Upper lobe of left lung (tissue), 6 donors: ENCODE measurements at regions not wholly inside any gene's neighbourhood (a gene's known extent, or its start where the extent isn't known, plus 50 kb on each side); places are given as distances from the start of the nearest gene placed in this dataset.

Source experiments
- ATAC-seq, 2 donors: fragments of 200-7000 bp; cut with Tn5 transposase; one replicate each; pipeline ENCODE4 v1.9.1; 2022; ENCODE audit warnings: mild to moderate bottlenecking in 2 of 2, moderate library complexity in 2 of 2; ENCODE audit not compliant: low FRiP score in 2 of 2
- DNase-seq, 2 donors: peaks; one replicate each; pipeline ENCODE4 v3.0.0-alpha.2; 2019 to 2020
- H3K27ac ChIP-seq, 4 donors: fragments of 200-600 bp; sonication (generic); one replicate each; pipeline ENCODE4 v1.5.1; 2016 to 2019
- H3K27me3 ChIP-seq, 4 donors: fragments of 200-600 bp; sonication (generic); one replicate each; pipeline ENCODE4 v1.5.1; 2017 to 2019
- H3K36me3 ChIP-seq, 4 donors: fragments of 200-600 bp; sonication (generic); one replicate each; pipeline ENCODE4 v1.5.1; 2016 to 2019
- H3K4me1 ChIP-seq, 4 donors: fragments of 200-600 bp; sonication (generic); one replicate each; pipeline ENCODE4 v1.5.1; 2018 to 2019
- H3K4me3 ChIP-seq, 4 donors: fragments of 200-600 bp; sonication (generic); one replicate each; pipeline ENCODE4 v1.5.1; 2017 to 2019; ENCODE audit warnings: mild to moderate bottlenecking in 2 of 4, moderate library complexity in 1 of 4
- H3K9me3 ChIP-seq, 4 donors: fragments of 200-600 bp; sonication (generic); one replicate each; pipeline ENCODE4 v1.5.1; 2018 to 2019
- EP300 ChIP-seq, 4 donors: sonication (generic); formaldehyde crosslinking; IDR thresholded peaks; one replicate each; pipeline ENCODE4 v1.5.1; 2017; ENCODE audit warnings: antibody characterized with exemption in 4 of 4, control low read depth in 2 of 4
- POLR2A ChIP-seq, 4 donors: fragments of 450-650 bp; IDR thresholded peaks; one replicate each; pipeline ENCODE4 v1.5.1; 2016 to 2017; ENCODE audit warnings: antibody characterized with exemption in 4 of 4, mild to moderate bottlenecking in 2 of 4
- POLR2AphosphoS5 ChIP-seq, 2 donors: sonication (generic); formaldehyde crosslinking; IDR thresholded peaks; one replicate each; pipeline ENCODE4 v1.5.1; 2017; ENCODE audit warnings: antibody characterized with exemption in 2 of 2
- WGBS, 2 donors: methylation state at CpG; one replicate each; pipeline ENCODE4 v1.1.5; 2017 to 2018; 5-methylcytosine and 5-hydroxymethylcytosine counted together
- TF ChIP-seq, protein P1 (sequence below), 6 experiments: fragments of 450-650 bp in 4 of 6; fragments of 200-600 bp in 2 of 6; sonication (generic) in 2 of 6; IDR thresholded peaks; one replicate each; pipeline ENCODE4 v1.5.1; 2016 to 2019; ENCODE audit warnings: antibody characterized with exemption in 6 of 6
- donor health status: DM: no; HTN: no; CAD: no; lungs with moderate emphysema.
- donor health status: DM: no; HTN: yes; CAD: no; lungs with severe emphysema.

DNA sequence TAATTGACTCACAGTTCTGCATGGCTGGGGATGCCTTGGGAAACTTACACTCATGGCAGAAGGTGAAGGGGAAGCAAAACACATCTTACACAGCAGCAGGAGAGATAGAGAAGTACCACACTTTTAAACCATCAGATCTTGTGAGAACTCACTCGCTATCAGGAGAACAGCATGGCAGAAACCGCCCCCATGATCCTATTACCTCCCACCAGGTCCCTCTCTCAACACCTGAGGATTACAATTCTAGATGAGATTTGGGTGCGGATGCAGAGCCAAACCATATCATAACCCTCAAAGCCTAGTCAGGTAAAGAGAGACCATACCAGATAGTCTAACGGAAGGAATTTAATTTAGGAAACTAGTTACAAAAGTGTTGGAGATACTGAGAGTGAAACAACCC is 182.6 kb upstream of the ACVR2A start:
- Histone ChIP-seq H3K27ac (no peak overlapping the region), H3K4me1 (no peaks in the 10 kb centered on the region), H3K27me3 (no peaks in the 10 kb centered on the region), H3K36me3 (no peaks in the 10 kb centered on the region), H3K9me3 (no peaks in the 10 kb centered on the region), H3K4me3 (no peak overlapping the region)
- ATAC-seq (no peak), DNase-seq (no peak)
- 94 to 98% methylated on average over 4 of the region's 4 CpGs for WGBS, 2 donors
- TF ChIP-seq, protein P1, sequence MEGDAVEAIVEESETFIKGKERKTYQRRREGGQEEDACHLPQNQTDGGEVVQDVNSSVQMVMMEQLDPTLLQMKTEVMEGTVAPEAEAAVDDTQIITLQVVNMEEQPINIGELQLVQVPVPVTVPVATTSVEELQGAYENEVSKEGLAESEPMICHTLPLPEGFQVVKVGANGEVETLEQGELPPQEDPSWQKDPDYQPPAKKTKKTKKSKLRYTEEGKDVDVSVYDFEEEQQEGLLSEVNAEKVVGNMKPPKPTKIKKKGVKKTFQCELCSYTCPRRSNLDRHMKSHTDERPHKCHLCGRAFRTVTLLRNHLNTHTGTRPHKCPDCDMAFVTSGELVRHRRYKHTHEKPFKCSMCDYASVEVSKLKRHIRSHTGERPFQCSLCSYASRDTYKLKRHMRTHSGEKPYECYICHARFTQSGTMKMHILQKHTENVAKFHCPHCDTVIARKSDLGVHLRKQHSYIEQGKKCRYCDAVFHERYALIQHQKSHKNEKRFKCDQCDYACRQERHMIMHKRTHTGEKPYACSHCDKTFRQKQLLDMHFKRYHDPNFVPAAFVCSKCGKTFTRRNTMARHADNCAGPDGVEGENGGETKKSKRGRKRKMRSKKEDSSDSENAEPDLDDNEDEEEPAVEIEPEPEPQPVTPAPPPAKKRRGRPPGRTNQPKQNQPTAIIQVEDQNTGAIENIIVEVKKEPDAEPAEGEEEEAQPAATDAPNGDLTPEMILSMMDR (IDR thresholded peaks at IDR 0.05) = no peak
- TF ChIP-seq POLR2AphosphoS5 (IDR thresholded peaks at IDR 0.05) = no peak
- no peak for TF ChIP-seq POLR2A (IDR thresholded peaks at IDR 0.05)
- TF ChIP-seq EP300 (IDR thresholded peaks at IDR 0.05) = no peak

DNA sequence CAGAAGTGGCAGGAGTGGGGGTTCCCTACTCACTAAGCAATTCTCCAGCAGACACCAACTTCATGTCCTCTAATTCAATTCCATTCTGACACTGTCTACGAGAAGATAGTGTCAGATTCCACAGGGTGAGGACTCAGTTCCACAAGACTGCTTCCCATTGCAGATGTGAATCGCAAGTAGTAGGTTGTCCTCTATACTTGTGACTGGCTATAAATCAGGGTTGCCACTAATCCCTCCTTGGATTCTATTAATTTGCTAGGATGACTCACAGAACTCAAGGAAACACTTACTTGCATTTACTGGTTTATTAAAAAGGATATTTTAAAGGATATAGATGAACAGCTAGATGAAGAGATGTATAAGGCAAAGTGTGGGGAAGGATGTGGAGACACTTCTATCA is 184.1 kb upstream of the ACVR2A start:
- no peak for TF ChIP-seq EP300 (IDR thresholded peaks at IDR 0.05)
- TF ChIP-seq, protein P1 (IDR thresholded peaks at IDR 0.05) = no peak
- no peak for TF ChIP-seq POLR2AphosphoS5 (IDR thresholded peaks at IDR 0.05)
- no peak for TF ChIP-seq POLR2A (IDR thresholded peaks at IDR 0.05)
- ATAC-seq (no peak), DNase-seq (no peak)
- H3K4me3 ChIP-seq = no peak overlapping the region
- H3K36me3 ChIP-seq = no peaks in the 10 kb centered on the region
- no peaks in the 10 kb centered on the region for H3K9me3 ChIP-seq
- H3K27me3 ChIP-seq = no peaks in the 10 kb centered on the region
- no peak overlapping the region for H3K27ac ChIP-seq
- no peaks in the 10 kb centered on the region for H3K4me1 ChIP-seq
- 91% methylated on average over 2 of the region's 2 CpGs for WGBS, 2 donors

DNA sequence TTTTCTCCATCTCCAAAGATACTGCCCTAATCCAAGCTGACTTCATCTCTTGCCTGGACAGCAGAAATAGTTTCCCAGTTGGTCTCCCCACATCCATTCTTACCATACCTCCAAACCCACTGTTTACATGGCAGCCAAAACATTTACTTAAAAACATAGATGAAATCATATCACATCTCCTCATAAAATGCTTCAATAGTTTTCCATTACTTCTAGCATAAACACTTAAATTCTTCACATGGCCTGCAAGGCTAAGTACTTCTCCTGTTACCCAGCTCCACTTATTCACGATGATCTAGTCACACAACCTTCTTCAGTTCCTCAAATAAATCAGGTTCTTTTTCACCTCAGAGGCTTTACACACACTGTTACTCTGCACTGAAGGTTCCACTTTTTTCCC is 185.8 kb upstream of the ACVR2A start:
- DNase-seq (no peak), ATAC-seq (no peak)
- no peaks in the 10 kb centered on the region for H3K4me1 ChIP-seq
- H3K4me3 ChIP-seq = no peak overlapping the region
- TF ChIP-seq POLR2AphosphoS5 (IDR thresholded peaks at IDR 0.05) (no peak), POLR2A (IDR thresholded peaks at IDR 0.05) (no peak), EP300 (IDR thresholded peaks at IDR 0.05) (no peak)
- TF ChIP-seq, protein P1 (IDR thresholded peaks at IDR 0.05) = no peak
- no peaks in the 10 kb centered on the region for H3K27me3 ChIP-seq
- no peaks in the 10 kb centered on the region for H3K36me3 ChIP-seq
- WGBS, 2 donors = 59 to 76% methylated on average over 1 of the region's 1 CpG
- H3K9me3 ChIP-seq = no peaks in the 10 kb centered on the region
- H3K27ac ChIP-seq = no peak overlapping the region

DNA sequence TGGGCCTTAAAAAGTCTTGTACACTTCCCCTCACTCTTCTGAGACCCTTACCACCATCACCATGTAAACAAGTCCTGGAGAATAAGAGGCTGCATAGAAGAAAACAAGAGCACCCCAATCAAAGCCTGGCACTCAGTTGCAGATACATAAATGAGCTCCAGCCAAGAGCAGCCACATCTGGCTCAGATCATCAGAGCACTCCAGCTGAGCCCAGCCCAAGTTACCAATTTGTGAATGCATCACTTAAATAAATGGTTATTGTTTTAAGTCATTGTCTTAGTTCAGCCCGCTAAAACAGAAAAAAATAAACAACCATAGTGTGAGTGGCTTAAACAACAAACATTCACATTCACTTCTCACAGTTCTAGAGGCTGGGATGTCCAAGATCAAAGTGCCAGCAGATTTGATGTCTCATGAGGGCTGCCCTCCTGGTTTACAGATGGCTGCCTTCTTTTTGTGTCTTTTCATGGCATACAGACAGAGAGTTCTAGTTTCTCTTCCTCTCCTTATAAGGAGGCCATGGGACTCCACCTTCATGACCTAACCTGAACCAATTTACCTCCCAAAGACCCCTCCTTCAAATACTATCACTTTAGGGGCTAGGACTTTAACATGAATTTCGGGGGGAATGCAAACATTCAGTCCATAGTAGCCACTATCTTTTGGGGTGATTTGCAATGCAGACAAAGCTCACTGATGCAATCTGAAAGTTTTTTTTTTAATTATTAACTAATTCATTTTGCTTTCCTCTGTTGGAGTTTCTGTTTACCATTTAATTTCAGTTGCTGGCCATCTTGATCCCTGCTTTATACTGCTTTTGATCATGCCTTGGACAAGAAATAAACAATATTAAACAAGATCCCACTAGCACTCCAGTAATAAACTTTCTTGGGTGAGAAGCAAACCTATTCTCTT is 187.5 kb upstream of the ACVR2A start:
- no peak for DNase-seq
- no peak for ATAC-seq
- TF ChIP-seq, protein P1 (IDR thresholded peaks at IDR 0.05) = no peak
- TF ChIP-seq POLR2A (IDR thresholded peaks at IDR 0.05) = no peak
- no peak for TF ChIP-seq POLR2AphosphoS5 (IDR thresholded peaks at IDR 0.05)
- TF ChIP-seq EP300 (IDR thresholded peaks at IDR 0.05) = no peak
- 75 to 80% methylated on average over 2 of the region's 2 CpGs for WGBS, 2 donors
- Histone ChIP-seq H3K27me3 (no peaks in the 10 kb centered on the region), H3K36me3 (no peaks in the 10 kb centered on the region), H3K4me3 (no peak overlapping the region), H3K4me1 (no peaks in the 10 kb centered on the region), H3K27ac (no peak overlapping the region), H3K9me3 (no peaks in the 10 kb centered on the region)

DNA sequence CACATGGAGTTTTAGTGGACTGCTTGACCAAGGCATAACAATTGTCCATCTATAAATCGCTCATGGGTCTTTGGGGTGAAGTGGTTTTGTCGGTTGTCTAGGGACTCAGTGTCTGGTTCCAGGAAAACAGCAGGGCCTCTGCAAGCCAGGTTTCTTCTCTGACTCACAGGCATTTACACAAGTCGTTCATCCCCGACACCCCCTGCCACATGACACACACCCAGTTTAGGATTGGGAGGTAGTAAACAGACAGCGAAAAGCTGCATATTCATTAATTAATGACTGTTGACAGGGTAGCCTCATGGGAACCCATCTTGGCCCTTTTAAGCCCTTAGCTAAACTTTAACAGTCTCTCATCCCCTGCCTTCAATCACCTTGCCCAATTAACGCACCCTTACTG is 194.8 kb upstream of the ACVR2A start:
- H3K4me3 ChIP-seq = no peak overlapping the region
- TF ChIP-seq POLR2AphosphoS5 (IDR thresholded peaks at IDR 0.05) (no peak), EP300 (IDR thresholded peaks at IDR 0.05) (no peak), POLR2A (IDR thresholded peaks at IDR 0.05) (no peak)
- TF ChIP-seq, protein P1 (IDR thresholded peaks at IDR 0.05) = no peak
- no peaks in the 10 kb centered on the region for H3K27me3 ChIP-seq
- DNase-seq = no peak
- no peaks in the 10 kb centered on the region for H3K36me3 ChIP-seq
- WGBS, 2 donors = 86 to 94% methylated on average over 6 of the region's 6 CpGs
- H3K4me1 ChIP-seq = no peaks in the 10 kb centered on the region
- no peak for ATAC-seq
- H3K27ac ChIP-seq = no peak overlapping the region
- no peaks in the 10 kb centered on the region for H3K9me3 ChIP-seq
